ENCODE measurements at regions not wholly inside any gene's neighbourhood (a gene's known extent, or its start where the extent isn't known, plus 50 kb on each side); places are given as distances from the start of the nearest gene placed in this dataset.

GRCh38 chr2:67716895-67717396 is 319.8 kb downstream of the ETAA1 start:
- TF ChIP-seq CTCF (IDR thresholded peaks at IDR 0.05) (no peak), POLR2A (IDR thresholded peaks at IDR 0.05; ENCODE audit: low read length) (no peak), ATOH8 (CRISPR knock-in tag; IDR thresholded peaks at IDR 0.05; ENCODE audit: low read depth) (no peak), RFX5 (IDR thresholded peaks at IDR 0.05) (no peak), HDAC2 (IDR thresholded peaks at IDR 0.05) (no peak), CEBPB (IDR thresholded peaks at IDR 0.05) (no peak)
